Activated CD4-positive, alpha-beta T cell treated with anti-CD3 and anti-CD28 coated beads, Interleukin-2, amount 50 U/mL, for 24 hours (primary cell): ENCODE measurements at regions not wholly inside any gene's neighbourhood (a gene's known extent, or its start where the extent isn't known, plus 50 kb on each side); places are given as distances from the start of the nearest gene placed in this dataset.

Experiments used
- DNase-seq, 2 donors: peaks; one replicate each; pipeline ENCODE4 v3.0.0-alpha.2; 2020; ENCODE audit warnings: low read depth in 1 of 2, low spot score in 1 of 2

GRCh38 chr14:101117543-101117942 lies 214.0 kb upstream of the RTL1 start:
- DNase-seq: no peak

- no peak for DNase-seq
Measured at GRCh38 chr14:101118233-101118632, 214.7 kb upstream of the RTL1 start.

GRCh38 chr14:101118746-101119591 lies 215.4 kb upstream of the RTL1 start:
- DNase-seq: no peak

- no peak for DNase-seq
Measured at GRCh38 chr14:101119830-101120571, 216.5 kb upstream of the RTL1 start.

- DNase-seq: no peak
Measured at GRCh38 chr14:101120641-101121507, 217.4 kb upstream of the RTL1 start.

GRCh38 chr14:101121508-101122139 lies 218.1 kb upstream of the RTL1 start:
- DNase-seq: no peak

GRCh38 chr14:101122237-101123141 lies 219.0 kb upstream of the RTL1 start:
- no peak for DNase-seq

- DNase-seq: no peak
Measured at GRCh38 chr14:101123618-101124510, 220.3 kb upstream of the RTL1 start.

GRCh38 chr14:101124815-101125214 lies 221.3 kb upstream of the RTL1 start:
- no peak for DNase-seq

GRCh38 chr14:101125313-101125712 lies 221.8 kb upstream of the RTL1 start:
- DNase-seq: no peak

- no peak for DNase-seq
Measured at GRCh38 chr14:101125719-101126651, 222.5 kb upstream of the RTL1 start.

GRCh38 chr14:101126731-101127130 lies 223.2 kb upstream of the RTL1 start:
- DNase-seq: no peak

GRCh38 chr14:101127224-101127623 lies 223.7 kb upstream of the RTL1 start:
- no peak for DNase-seq

- no peak for DNase-seq
Measured at GRCh38 chr14:101128478-101129321, 225.2 kb upstream of the RTL1 start.

- no peak for DNase-seq
Measured at GRCh38 chr14:101129521-101130167, 226.1 kb upstream of the RTL1 start.

GRCh38 chr14:101130861-101131260 lies 227.3 kb upstream of the RTL1 start:
- DNase-seq: no peak
